ENCODE measurements at regions not wholly inside any gene's neighbourhood (a gene's known extent, or its start where the extent isn't known, plus 50 kb on each side); places are given as distances from the start of the nearest gene placed in this dataset.

DNA sequence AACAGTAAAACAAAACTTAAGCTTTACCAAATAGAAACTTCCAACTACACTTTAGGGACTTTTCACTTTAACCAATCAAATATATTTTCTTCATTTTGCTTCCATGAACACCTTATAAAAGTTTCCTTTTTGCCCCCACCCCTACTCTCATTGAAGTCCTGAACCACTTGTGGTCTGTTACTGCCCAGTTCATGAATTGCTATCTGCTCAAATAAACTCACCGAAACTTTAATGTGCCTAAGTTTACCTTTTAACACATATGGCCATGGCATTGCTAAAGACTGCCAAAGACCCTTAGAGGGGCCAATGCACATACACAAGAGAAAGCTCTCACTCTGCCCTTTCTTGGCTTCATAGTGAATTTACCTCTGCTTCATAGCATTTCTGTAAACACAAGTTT, 195.3 kb downstream of the RND3 start:
- no peaks in the 10 kb centered on the region for H3K9me3 ChIP-seq (ENCODE audit: insufficient read depth, low read depth)
- POLR2A ChIA-PET (ENCODE audit: unreplicated experiment): no interaction called here
- DNase-seq: no peak
- H3K27me3 ChIP-seq (ENCODE audit: insufficient read depth, low read depth): no peaks in the 10 kb centered on the region
- no peak for TF ChIP-seq CTCF (conservative IDR thresholded peaks at IDR 0.05)
- no peak for TF ChIP-seq EZH2 (IDR thresholded peaks at IDR 0.05; ENCODE audit: low read depth)
- no peak overlapping the region for H2AFZ ChIP-seq
- no peaks in the 10 kb centered on the region for H3K4me1 ChIP-seq (replicated peaks; ENCODE audit: insufficient read depth)
- BruUV-seq (replicated peaks): no TSS peak
- H3K79me2 ChIP-seq (ENCODE audit: low read depth): no peaks in the 10 kb centered on the region
- no peaks in the 10 kb centered on the region for H3F3A ChIP-seq (ENCODE audit: insufficient read depth, low read depth)
- H3K27ac ChIP-seq: no peak overlapping the region
- H3K36me3 ChIP-seq (ENCODE audit: low read depth): no peaks in the 10 kb centered on the region
- intact Hi-C loops (cut with micrococcal nuclease; ENCODE audit: unreplicated experiment): no loop called here
- no peaks in the 10 kb centered on the region for H3K9me2 ChIP-seq (ENCODE audit: insufficient read depth)
- CTCF ChIA-PET: no interaction called here
- H4K20me1 ChIP-seq (ENCODE audit: insufficient read depth): no peaks in the 10 kb centered on the region
- H3K4me2 ChIP-seq: no peak overlapping the region
- H3K4me3 ChIP-seq: no peak overlapping the region

- Histone ChIP-seq H3K79me2 (ENCODE audit: low read depth) (no peaks in the 10 kb centered on the region), H3K4me3 (no peak overlapping the region), H3K4me1 (replicated peaks; ENCODE audit: insufficient read depth) (no peaks in the 10 kb centered on the region), H3K9me3 (ENCODE audit: insufficient read depth, low read depth) (no peaks in the 10 kb centered on the region), H3F3A (ENCODE audit: insufficient read depth, low read depth) (no peaks in the 10 kb centered on the region), H4K20me1 (ENCODE audit: insufficient read depth) (no peaks in the 10 kb centered on the region), H3K9me2 (ENCODE audit: insufficient read depth) (no peaks in the 10 kb centered on the region), H3K27ac (no peak overlapping the region), H3K36me3 (ENCODE audit: low read depth) (no peaks in the 10 kb centered on the region), H3K4me2 (no peak overlapping the region), H3K27me3 (ENCODE audit: insufficient read depth, low read depth) (no peaks in the 10 kb centered on the region), H2AFZ (no peak overlapping the region)
- no TSS peak for BruUV-seq (replicated peaks)
- intact Hi-C loops (cut with micrococcal nuclease; ENCODE audit: unreplicated experiment): no loop called here
- ChIA-PET CTCF (no interaction called here), POLR2A (ENCODE audit: unreplicated experiment) (no interaction called here)
- peak in 1 of 2 experiments; percentile 25 for DNase-seq
- TF ChIP-seq EZH2 (IDR thresholded peaks at IDR 0.05; ENCODE audit: low read depth): no peak
- TF ChIP-seq CTCF (conservative IDR thresholded peaks at IDR 0.05): no peak
These were observed 200.6 kb downstream of the RND3 start for GRCh38 chr2:150286730-150287362.

GRCh38 chr2:150284116-150284515, 203.4 kb downstream of the RND3 start:
- DNase-seq: no peak
- Histone ChIP-seq H3K9me3 (ENCODE audit: insufficient read depth, low read depth) (no peaks in the 10 kb centered on the region), H3K36me3 (ENCODE audit: low read depth) (no peaks in the 10 kb centered on the region), H3K79me2 (ENCODE audit: low read depth) (no peaks in the 10 kb centered on the region), H3F3A (ENCODE audit: insufficient read depth, low read depth) (no peaks in the 10 kb centered on the region), H3K4me1 (replicated peaks; ENCODE audit: insufficient read depth) (no peaks in the 10 kb centered on the region), H3K9me2 (ENCODE audit: insufficient read depth) (no peaks in the 10 kb centered on the region), H2AFZ (no peak overlapping the region), H3K4me2 (no peak overlapping the region), H3K27me3 (ENCODE audit: insufficient read depth, low read depth) (no peaks in the 10 kb centered on the region), H3K27ac (no peak overlapping the region), H3K4me3 (no peak overlapping the region), H4K20me1 (ENCODE audit: insufficient read depth) (no peaks in the 10 kb centered on the region)
- BruUV-seq (replicated peaks): no TSS peak
- intact Hi-C loops (cut with micrococcal nuclease; ENCODE audit: unreplicated experiment): no loop called here
- ChIA-PET CTCF (no interaction called here), POLR2A (ENCODE audit: unreplicated experiment) (no interaction called here)
- TF ChIP-seq CTCF (conservative IDR thresholded peaks at IDR 0.05) (no peak), EZH2 (IDR thresholded peaks at IDR 0.05; ENCODE audit: low read depth) (no peak)

Measured in PC-9 (cell line).